ENCODE measurements at regions not wholly inside any gene's neighbourhood (a gene's known extent, or its start where the extent isn't known, plus 50 kb on each side); places are given as distances from the start of the nearest gene placed in this dataset.

DNA sequence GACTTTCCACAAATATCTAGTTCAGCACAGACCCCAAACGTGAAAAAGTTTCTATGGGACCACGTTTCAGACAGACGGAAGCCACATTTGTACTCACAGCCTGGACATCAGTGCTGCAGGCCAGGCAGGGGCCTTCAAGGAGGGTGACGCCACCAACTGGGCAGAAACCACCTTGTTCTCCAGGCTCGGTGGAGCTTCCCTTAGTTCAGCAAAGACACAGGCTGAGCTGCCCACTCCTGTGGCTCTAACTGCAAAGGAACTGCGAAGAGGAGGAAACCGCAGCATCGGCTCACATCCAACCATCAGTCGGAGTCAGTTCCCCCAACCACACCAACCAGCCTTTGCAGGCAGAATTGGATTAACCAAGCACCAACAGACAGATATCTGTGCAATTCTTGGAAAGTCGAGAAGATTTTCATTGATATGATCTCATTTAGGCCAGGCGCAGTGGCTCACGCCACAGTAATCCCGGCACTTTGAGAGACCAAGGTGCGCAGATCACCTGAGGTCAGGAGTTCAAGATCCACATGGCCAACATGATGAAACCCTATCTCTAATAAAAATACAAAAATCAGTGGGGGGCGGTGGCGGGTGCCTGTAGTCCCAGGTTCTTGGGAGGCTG, 73.3 kb upstream of the CNEP1R1 start:
- Mint-ChIP-seq H3K36me3 (ENCODE audit: insufficient read depth in 1 of 3, low read depth in 3 of 3) (no peaks in the 10 kb centered on the region), H3K4me3 (no peak overlapping the region), H3K4me1 (peaks cover 0 to 3% of the 10 kb centered on the region in 2 experiments; a peak in 1 of 4 replicates), H3K27ac (no peak overlapping the region), H3K27me3 (ENCODE audit: low read depth) (peaks cover 3% of the 10 kb centered on the region; the same call in 1 of the 2 replicates), H3K9me3 (no peaks in the 10 kb centered on the region; a peak in 2 of 5 replicates)
- Histone ChIP-seq H3K18ac (ENCODE audit: insufficient read length, low read depth, low read length) (no peak overlapping the region), H3K23ac (ENCODE audit: insufficient read length, low read depth, low read length) (no peak overlapping the region), H3K4ac (ENCODE audit: low read depth, low read length) (no peak overlapping the region), H3K79me1 (ENCODE audit: insufficient read depth, low read depth, low read length, poor library complexity, severe bottlenecking) (no peaks in the 10 kb centered on the region), H2BK20ac (ENCODE audit: low read depth, low read length, poor library complexity, severe bottlenecking) (no peak overlapping the region), H4K8ac (replicated peaks; ENCODE audit: insufficient read length, low read depth, low read length) (no peak overlapping the region), H2BK15ac (ENCODE audit: low read depth, low read length) (no peak overlapping the region), H3K79me2 (ENCODE audit: insufficient read depth, low read length) (no peaks in the 10 kb centered on the region), H3K14ac (ENCODE audit: insufficient read depth, low read length) (no peak overlapping the region), H3K27ac (ENCODE audit: insufficient read length, low read depth, low read length) (no peak overlapping the region), H3K27me3 (ENCODE audit: insufficient read depth, low read length) (no peaks in the 10 kb centered on the region), H2BK5ac (ENCODE audit: insufficient read length, low read length) (no peak overlapping the region), H4K5ac (ENCODE audit: insufficient read length, low read depth, low read length) (no peak overlapping the region), H4K91ac (ENCODE audit: insufficient read length, low read depth, low read length) (no peak overlapping the region), H3K56ac (ENCODE audit: insufficient read length, low read depth, low read length) (no peak overlapping the region), H2BK12ac (ENCODE audit: insufficient read length, low read depth, low read length) (no peak overlapping the region), H3K9me3 (ENCODE audit: control insufficient read depth, low read depth, low read length) (no peaks in the 10 kb centered on the region), H3T11ph (ENCODE audit: low read length) (no peak overlapping the region), H2AFZ (ENCODE audit: low read length) (no peak overlapping the region), H3K4me1 (ENCODE audit: insufficient read depth, low read length) (no peaks in the 10 kb centered on the region), H2BK120ac (ENCODE audit: low read depth, low read length, poor library complexity, severe bottlenecking) (no peak overlapping the region), H3K9ac (ENCODE audit: extremely low read depth, insufficient read length, low read length) (no peak overlapping the region), H2AK5ac (ENCODE audit: insufficient read length, low read length) (no peak overlapping the region), H3K23me2 (ENCODE audit: insufficient read length, low read depth, low read length, poor library complexity, severe bottlenecking) (no peaks in the 10 kb centered on the region), H3K4me2 (ENCODE audit: insufficient read depth, insufficient read length, low read length) (no peak overlapping the region), H4K20me1 (ENCODE audit: control insufficient read depth, insufficient read depth, insufficient read length) (no peaks in the 10 kb centered on the region)
- peak; percentile 54 for DNase-seq
- no CpG with 5 or more reads among the region's 16 CpGs for WGBS (ENCODE audit: extremely low coverage, insufficient read length, low lambda C conversion rate)
- TF ChIP-seq, protein P1, sequence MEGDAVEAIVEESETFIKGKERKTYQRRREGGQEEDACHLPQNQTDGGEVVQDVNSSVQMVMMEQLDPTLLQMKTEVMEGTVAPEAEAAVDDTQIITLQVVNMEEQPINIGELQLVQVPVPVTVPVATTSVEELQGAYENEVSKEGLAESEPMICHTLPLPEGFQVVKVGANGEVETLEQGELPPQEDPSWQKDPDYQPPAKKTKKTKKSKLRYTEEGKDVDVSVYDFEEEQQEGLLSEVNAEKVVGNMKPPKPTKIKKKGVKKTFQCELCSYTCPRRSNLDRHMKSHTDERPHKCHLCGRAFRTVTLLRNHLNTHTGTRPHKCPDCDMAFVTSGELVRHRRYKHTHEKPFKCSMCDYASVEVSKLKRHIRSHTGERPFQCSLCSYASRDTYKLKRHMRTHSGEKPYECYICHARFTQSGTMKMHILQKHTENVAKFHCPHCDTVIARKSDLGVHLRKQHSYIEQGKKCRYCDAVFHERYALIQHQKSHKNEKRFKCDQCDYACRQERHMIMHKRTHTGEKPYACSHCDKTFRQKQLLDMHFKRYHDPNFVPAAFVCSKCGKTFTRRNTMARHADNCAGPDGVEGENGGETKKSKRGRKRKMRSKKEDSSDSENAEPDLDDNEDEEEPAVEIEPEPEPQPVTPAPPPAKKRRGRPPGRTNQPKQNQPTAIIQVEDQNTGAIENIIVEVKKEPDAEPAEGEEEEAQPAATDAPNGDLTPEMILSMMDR (conservative IDR thresholded peaks at IDR 0.05): peak; percentile 22; the same call in 1 of the 3 replicates

Measured in H9 (cell line).